ENCODE measurements at regions not wholly inside any gene's neighbourhood (a gene's known extent, or its start where the extent isn't known, plus 50 kb on each side); places are given as distances from the start of the nearest gene placed in this dataset.

DNA sequence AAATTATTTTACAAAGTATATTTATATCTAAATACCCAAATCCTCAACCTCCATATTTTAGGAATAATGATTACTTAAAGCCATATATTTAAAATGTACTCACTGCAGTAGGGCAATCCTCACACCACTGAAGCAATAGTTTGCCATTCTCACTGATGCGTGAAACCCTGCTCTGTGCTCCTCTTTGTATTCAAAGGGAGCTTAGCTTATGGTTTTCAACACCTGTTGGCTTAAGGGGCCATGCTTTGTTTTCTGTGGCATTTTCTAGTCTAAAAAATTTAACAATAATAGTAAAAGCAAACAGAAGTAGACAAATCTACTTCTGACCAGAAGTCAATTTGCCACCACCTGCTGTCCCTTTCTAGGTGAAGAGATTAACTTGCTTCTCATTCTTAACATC, 294.6 kb downstream of the FLRT2 start:
- DNase-seq (ENCODE audit: low spot score in 2 of 2): no peak
- intact Hi-C loops (cut with DNase I; ENCODE audit: low total_unique reads): no loop called here

GRCh38 chr14:85822236-85822635, 292.3 kb downstream of the FLRT2 start:
- intact Hi-C loops (cut with DNase I; ENCODE audit: low total_unique reads): no loop called here
- no peaks in the 10 kb centered on the region for H3K36me3 ChIP-seq

More for the DNA sequence above, 294.6 kb downstream of the FLRT2 start:
- H3K27ac ChIP-seq: no peak overlapping the region
- H3K9me3 ChIP-seq: no peaks in the 10 kb centered on the region
- H3K4me3 ChIP-seq: no peak overlapping the region
- no peaks in the 10 kb centered on the region for H3K27me3 ChIP-seq
- TF ChIP-seq CTCF (IDR thresholded peaks at IDR 0.05) (no peak), POLR2AphosphoS5 (IDR thresholded peaks at IDR 0.05) (no peak), POLR2A (IDR thresholded peaks at IDR 0.05) (no peak)
- no peaks in the 10 kb centered on the region for H3K36me3 ChIP-seq
- no peaks in the 10 kb centered on the region for H3K4me1 ChIP-seq

GRCh38 chr14:85817430-85817829, 287.5 kb downstream of the FLRT2 start:
- no peak for DNase-seq (ENCODE audit: low spot score in 2 of 2)
- TF ChIP-seq CTCF (IDR thresholded peaks at IDR 0.05): no peak
- Histone ChIP-seq H3K27me3 (no peaks in the 10 kb centered on the region), H3K27ac (no peak overlapping the region), H3K36me3 (no peaks in the 10 kb centered on the region), H3K4me3 (no peak overlapping the region), H3K9me3 (no peaks in the 10 kb centered on the region), H3K4me1 (no peaks in the 10 kb centered on the region)
- intact Hi-C loops (cut with DNase I; ENCODE audit: low total_unique reads): loop anchor here (5.0 kb wide), 1 partner anchor 1795 kb away; no protein-coding TSS in a partner anchor

More at GRCh38 chr14:85822236-85822635, 292.3 kb downstream of the FLRT2 start:
- H3K27ac ChIP-seq: no peak overlapping the region
- H3K9me3 ChIP-seq: no peaks in the 10 kb centered on the region
- no peaks in the 10 kb centered on the region for H3K4me1 ChIP-seq
- DNase-seq (ENCODE audit: low spot score in 2 of 2): no peak
- TF ChIP-seq CTCF (IDR thresholded peaks at IDR 0.05) (no peak), POLR2A (IDR thresholded peaks at IDR 0.05) (no peak), POLR2AphosphoS5 (IDR thresholded peaks at IDR 0.05) (no peak)
- H3K4me3 ChIP-seq: no peak overlapping the region
- no peaks in the 10 kb centered on the region for H3K27me3 ChIP-seq

DNA sequence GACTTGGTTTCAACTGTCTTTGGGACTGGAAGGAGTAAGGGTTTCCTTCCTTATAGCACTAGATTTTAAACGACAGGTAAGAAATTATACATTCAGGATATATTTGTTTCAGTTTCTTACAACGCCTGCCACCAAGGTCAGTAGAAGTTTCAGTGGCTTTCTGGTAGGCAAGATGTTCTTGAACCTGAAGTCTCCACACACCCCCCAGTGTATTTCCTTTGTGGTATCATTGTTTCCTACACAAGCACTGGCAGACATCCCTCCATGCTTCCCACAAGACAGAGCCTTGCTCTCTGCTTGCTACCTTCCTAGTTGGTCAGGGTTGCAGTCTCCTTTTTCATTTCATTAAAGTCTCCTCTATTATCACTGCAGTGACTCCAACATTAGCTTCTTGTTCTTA, 283.1 kb downstream of the FLRT2 start:
- TF ChIP-seq CTCF (IDR thresholded peaks at IDR 0.05): no peak
- TF ChIP-seq POLR2AphosphoS5 (IDR thresholded peaks at IDR 0.05): no peak
- no peak for TF ChIP-seq POLR2A (IDR thresholded peaks at IDR 0.05)
- Histone ChIP-seq H3K27ac (no peak overlapping the region), H3K9me3 (no peaks in the 10 kb centered on the region), H3K4me1 (no peaks in the 10 kb centered on the region), H3K4me3 (no peak overlapping the region), H3K27me3 (no peaks in the 10 kb centered on the region), H3K36me3 (no peaks in the 10 kb centered on the region)
- intact Hi-C loops (cut with DNase I; ENCODE audit: low total_unique reads): no loop called here
- DNase-seq (ENCODE audit: low spot score in 2 of 2): no peak

GRCh38 chr14:85811340-85811739, 281.4 kb downstream of the FLRT2 start:
- Histone ChIP-seq H3K27ac (no peak overlapping the region), H3K4me3 (no peak overlapping the region), H3K27me3 (no peaks in the 10 kb centered on the region), H3K4me1 (no peaks in the 10 kb centered on the region), H3K36me3 (no peaks in the 10 kb centered on the region), H3K9me3 (no peaks in the 10 kb centered on the region)
- intact Hi-C loops (cut with DNase I; ENCODE audit: low total_unique reads): no loop called here
- no peak for TF ChIP-seq POLR2A (IDR thresholded peaks at IDR 0.05)
- DNase-seq (ENCODE audit: low spot score in 2 of 2): no peak

DNA sequence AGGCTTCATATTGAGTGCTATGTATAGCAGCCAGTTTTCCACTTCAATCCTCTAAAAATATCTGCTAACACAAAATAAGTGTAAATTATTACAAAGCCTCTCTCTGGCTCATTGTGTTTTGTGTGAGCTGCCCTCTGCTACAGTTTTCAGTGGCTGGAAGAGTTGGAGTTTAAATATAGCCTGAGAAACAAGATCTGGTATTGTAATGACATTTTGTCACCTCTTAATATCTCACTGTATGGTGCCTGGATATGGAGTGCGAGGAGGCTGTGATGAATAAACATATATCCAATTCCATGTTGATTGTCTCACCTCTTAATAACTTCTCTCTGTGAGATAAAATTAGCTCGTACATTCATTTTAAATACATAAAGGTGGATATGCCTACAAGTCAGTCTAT, 269.7 kb downstream of the FLRT2 start:
- DNase-seq (ENCODE audit: low spot score in 2 of 2): no peak
- no peak overlapping the region for H3K4me3 ChIP-seq
- intact Hi-C loops (cut with DNase I; ENCODE audit: low total_unique reads): no loop called here
- H3K27ac ChIP-seq: no peak overlapping the region
- TF ChIP-seq CTCF (IDR thresholded peaks at IDR 0.05) (no peak), POLR2A (IDR thresholded peaks at IDR 0.05) (no peak), POLR2AphosphoS5 (IDR thresholded peaks at IDR 0.05) (no peak)
- no peaks in the 10 kb centered on the region for H3K9me3 ChIP-seq
- H3K27me3 ChIP-seq: no peaks in the 10 kb centered on the region
- H3K4me1 ChIP-seq: no peaks in the 10 kb centered on the region
- no peaks in the 10 kb centered on the region for H3K36me3 ChIP-seq

All from breast epithelium (tissue), 4 donors.